Activated CD4-positive, alpha-beta memory T cell treated with anti-CD3 and anti-CD28 coated beads, Interleukin-2, amount 10 ng/mL, durations not matched to agents 7 days and 5 days (primary cell): ENCODE measurements at regions not wholly inside any gene's neighbourhood (a gene's known extent, or its start where the extent isn't known, plus 50 kb on each side); places are given as distances from the start of the nearest gene placed in this dataset.

Experiments
- CTCF ChIA-PET: fragments of 350-600 bp; sonication (Branson Sonifier 250); formaldehyde crosslinking; loops from one replicate; lab custom pipeline; 2021; ENCODE audit warnings: antibody characterized with exemption, inconsistent platforms; lab: Charles Lee
- POLR2A ChIA-PET: fragments of 350-600 bp; sonication (Branson Sonifier 250); formaldehyde crosslinking; loops from one replicate; lab custom pipeline; 2021; ENCODE audit warnings: antibody characterized with exemption; lab: Charles Lee
- DNase-seq: peaks from one replicate; pipeline ENCODE4 v3.0.0-alpha.2; 2020
- H3K27ac Mint-ChIP-seq: one replicate; pipeline ENCODE4 v1.8.0; 2021; ENCODE audit warnings: mild to moderate bottlenecking, mixed read lengths
- H3K27me3 Mint-ChIP-seq: one replicate; pipeline ENCODE4 v1.8.0; 2021; ENCODE audit warnings: mixed read lengths
- H3K36me3 Mint-ChIP-seq: one replicate; pipeline ENCODE4 v1.8.0; 2021; ENCODE audit warnings: low read depth, mixed read lengths
- H3K4me1 Mint-ChIP-seq: one replicate; pipeline ENCODE4 v1.8.0; 2021; ENCODE audit warnings: mixed read lengths
- H3K4me3 Mint-ChIP-seq: one replicate; pipeline ENCODE4 v1.8.0; 2021; ENCODE audit warnings: mild to moderate bottlenecking, mixed read lengths
- H3K9me3 Mint-ChIP-seq: one replicate; pipeline ENCODE4 v1.8.0; 2021; ENCODE audit warnings: mixed read lengths

DNA sequence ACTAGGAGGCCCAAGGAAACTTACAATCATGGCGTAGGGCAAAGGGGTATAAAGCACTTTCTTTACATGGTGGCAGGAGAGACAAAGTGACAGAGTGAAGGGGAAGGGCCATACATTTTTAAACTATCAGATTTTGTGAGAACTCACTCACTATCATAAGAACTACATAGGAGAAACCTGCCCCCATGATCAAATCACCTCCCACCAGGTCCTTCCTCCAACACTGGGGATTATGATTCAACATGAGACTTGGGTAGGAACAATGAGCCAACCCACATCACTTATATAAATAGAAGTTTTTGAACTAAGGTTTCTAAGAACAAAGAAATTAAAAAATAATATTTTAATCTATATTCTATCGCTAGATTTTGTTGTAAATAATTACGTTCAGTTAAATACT lies 460.3 kb upstream of the TYRP1 start:
- H3K27me3 Mint-ChIP-seq, result no peaks in the 10 kb centered on the region
- ChIA-PET CTCF (no interaction called here), POLR2A (no interaction called here)
- H3K9me3 Mint-ChIP-seq, result peaks cover 19% of the 10 kb centered on the region
- H3K4me1 Mint-ChIP-seq, result peaks cover 2% of the 10 kb centered on the region
- DNase-seq, result no peak
- H3K4me3 Mint-ChIP-seq, result no peak overlapping the region
- H3K27ac Mint-ChIP-seq, result no peak overlapping the region
- H3K36me3 Mint-ChIP-seq, result no peaks in the 10 kb centered on the region

DNA sequence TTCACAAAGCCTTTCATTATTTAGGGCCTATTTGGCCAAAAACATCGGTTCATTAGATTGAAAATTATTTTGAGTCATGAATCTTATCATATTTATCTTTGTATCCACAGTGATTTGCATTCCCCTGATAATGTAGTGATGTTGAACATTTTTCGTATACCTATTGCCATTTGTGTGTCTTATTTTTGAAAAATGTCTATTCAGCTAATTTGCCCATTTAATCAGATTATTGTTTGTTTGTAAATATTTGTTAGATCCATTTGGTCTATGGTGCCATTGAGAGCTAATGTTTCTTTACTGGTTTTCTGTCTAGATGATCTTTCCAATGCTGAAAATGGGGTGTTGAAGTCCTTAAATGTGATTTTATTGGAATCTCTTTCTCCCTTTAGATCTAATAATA lies 439.2 kb upstream of the TYRP1 start:
- no peak for DNase-seq
- Mint-ChIP-seq H3K9me3 (peaks cover 19% of the 10 kb centered on the region), H3K36me3 (no peaks in the 10 kb centered on the region), H3K4me1 (no peaks in the 10 kb centered on the region), H3K27ac (no peak overlapping the region), H3K27me3 (no peaks in the 10 kb centered on the region), H3K4me3 (no peak overlapping the region)
- POLR2A ChIA-PET, result no interaction called here
- CTCF ChIA-PET, result no interaction called here

DNA sequence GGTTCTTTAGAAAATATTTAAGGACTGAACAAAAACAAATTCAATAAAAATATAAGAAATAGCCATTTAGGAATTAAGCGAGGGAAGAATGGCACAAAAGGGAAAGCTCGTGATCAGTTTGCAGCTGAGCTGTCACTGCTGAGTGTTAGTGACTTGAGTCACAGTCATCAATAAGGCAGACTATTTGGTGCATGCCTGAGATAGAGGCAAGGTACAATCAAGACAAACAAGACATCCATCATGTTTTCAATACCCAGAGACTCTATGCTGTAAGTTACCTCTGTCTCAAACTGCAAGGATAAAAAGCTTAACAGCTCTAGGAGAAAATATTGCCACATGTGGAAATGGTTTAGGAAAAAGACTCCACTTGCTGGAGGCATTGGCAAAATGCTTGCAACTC lies 426.4 kb upstream of the TYRP1 start:
- H3K4me3 Mint-ChIP-seq, result no peak overlapping the region
- H3K36me3 Mint-ChIP-seq, result no peaks in the 10 kb centered on the region
- ChIA-PET CTCF (no interaction called here), POLR2A (no interaction called here)
- no peaks in the 10 kb centered on the region for H3K4me1 Mint-ChIP-seq
- no peak for DNase-seq
- H3K9me3 Mint-ChIP-seq, result peaks cover 17% of the 10 kb centered on the region
- H3K27me3 Mint-ChIP-seq, result no peaks in the 10 kb centered on the region
- no peak overlapping the region for H3K27ac Mint-ChIP-seq

DNA sequence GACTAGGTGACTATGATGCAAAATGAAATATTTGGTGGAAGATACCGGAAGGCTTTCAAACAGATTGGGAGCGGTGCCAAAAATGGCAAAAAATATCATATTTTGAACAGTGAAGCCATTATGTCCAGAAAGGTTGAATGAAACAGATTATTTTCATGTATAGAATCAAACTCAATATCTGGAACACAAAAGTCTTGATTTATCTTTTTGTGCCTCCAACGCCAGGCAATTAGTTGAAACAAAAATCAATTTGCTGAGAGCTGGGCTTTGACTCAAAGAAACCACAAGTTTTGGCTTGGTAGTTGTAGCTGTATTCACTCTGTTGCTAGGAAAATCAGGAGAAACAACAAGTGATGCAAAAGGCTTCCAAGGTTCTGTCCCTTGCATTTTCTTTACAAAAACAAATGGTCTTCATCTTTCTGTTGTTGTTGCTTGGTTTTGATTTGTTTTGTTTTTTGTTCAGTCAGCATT lies 421.7 kb upstream of the TYRP1 start:
- POLR2A ChIA-PET, result no interaction called here
- H3K9me3 Mint-ChIP-seq, result peaks cover 15% of the 10 kb centered on the region
- H3K4me1 Mint-ChIP-seq, result no peaks in the 10 kb centered on the region
- no peak for DNase-seq
- no peak overlapping the region for H3K27ac Mint-ChIP-seq
- H3K4me3 Mint-ChIP-seq, result no peak overlapping the region
- no peaks in the 10 kb centered on the region for H3K36me3 Mint-ChIP-seq
- H3K27me3 Mint-ChIP-seq, result no peaks in the 10 kb centered on the region
- CTCF ChIA-PET, result interaction anchor here (1.0 kb wide), 1 partner anchor 15 kb away, joined by 3 read pairs; no protein-coding TSS in a partner anchor

DNA sequence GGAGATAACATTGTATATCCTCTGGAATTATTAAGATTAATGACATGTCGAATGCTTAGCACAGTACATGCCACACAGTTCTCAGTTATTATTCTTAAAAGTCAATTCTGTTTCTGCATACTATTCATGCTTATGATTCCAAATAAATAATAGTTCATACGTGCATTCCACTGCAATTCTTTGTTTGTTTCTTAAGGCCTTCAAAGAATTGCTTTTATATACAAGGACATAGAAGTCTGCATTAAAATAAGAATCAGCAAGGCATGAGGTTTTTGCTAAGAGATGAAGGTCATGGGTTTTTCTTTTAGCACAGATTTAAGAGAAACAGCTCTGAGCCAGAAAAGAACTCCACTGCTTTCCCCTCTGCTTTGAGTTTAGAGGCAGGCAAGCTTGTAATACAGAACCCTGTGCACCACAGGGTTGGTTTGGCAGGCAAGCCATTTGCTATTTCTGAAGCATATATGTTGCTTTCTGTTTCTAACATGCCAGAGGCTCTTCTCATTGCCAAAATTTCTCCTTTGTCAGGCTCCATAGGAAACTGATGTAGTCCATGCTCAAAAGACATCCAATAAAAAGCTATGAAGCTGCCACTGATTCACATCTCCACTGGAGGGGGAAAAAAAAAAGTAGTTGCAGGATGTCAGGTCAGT lies 420.6 kb upstream of the TYRP1 start:
- no peak for DNase-seq
- no peak overlapping the region for H3K27ac Mint-ChIP-seq
- no peaks in the 10 kb centered on the region for H3K4me1 Mint-ChIP-seq
- no peaks in the 10 kb centered on the region for H3K36me3 Mint-ChIP-seq
- no peak overlapping the region for H3K4me3 Mint-ChIP-seq
- POLR2A ChIA-PET, result no interaction called here
- CTCF ChIA-PET, result no interaction called here
- H3K9me3 Mint-ChIP-seq, result peaks cover 15% of the 10 kb centered on the region
- H3K27me3 Mint-ChIP-seq, result no peaks in the 10 kb centered on the region

DNA sequence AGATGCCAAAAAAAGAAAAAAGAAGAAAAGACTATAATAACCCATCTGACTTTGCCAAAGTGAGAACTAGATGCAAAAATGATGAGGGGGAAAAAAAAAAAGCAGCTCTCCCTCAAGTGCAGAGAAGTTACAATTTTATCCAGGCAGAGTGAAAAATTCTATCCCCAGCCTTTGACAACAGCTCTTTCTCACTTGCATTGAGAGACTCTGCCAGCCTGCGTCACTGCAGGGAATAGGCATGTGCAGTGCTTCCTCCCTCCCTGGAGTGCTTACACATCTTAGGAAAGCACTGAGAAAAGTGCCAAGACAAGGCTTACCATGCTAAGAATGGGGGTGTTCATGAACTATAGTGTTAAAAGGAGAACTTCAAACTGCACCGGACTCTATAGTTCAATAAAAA lies 418.6 kb upstream of the TYRP1 start:
- DNase-seq, result no peak
- ChIA-PET POLR2A (no interaction called here), CTCF (no interaction called here)
- no peaks in the 10 kb centered on the region for H3K4me1 Mint-ChIP-seq
- no peak overlapping the region for H3K4me3 Mint-ChIP-seq
- H3K36me3 Mint-ChIP-seq, result no peaks in the 10 kb centered on the region
- no peaks in the 10 kb centered on the region for H3K27me3 Mint-ChIP-seq
- H3K9me3 Mint-ChIP-seq, result peaks cover 17% of the 10 kb centered on the region
- no peak overlapping the region for H3K27ac Mint-ChIP-seq

DNA sequence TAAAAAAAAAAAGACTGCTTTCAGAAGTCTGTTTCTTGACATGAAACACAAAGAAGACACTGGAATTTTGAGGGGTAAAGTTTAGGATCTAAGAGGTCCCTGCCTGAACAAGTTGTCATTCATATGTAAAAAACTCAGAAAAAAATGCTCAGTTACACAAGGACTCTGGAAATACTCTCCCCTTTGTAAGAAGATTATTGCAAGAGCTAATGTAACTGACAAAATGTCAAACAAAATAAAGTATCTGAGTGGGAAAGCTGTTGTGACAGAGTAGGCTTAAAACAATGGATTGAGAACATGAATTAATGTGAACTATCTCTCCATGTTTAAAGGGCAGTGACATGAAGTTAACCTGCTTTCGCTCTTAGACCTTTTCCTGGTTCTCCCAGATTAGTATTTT lies 416.7 kb upstream of the TYRP1 start:
- DNase-seq, result no peak
- Mint-ChIP-seq H3K27me3 (no peaks in the 10 kb centered on the region), H3K4me3 (no peak overlapping the region), H3K4me1 (no peaks in the 10 kb centered on the region), H3K9me3 (peaks cover 16% of the 10 kb centered on the region), H3K36me3 (no peaks in the 10 kb centered on the region), H3K27ac (no peak overlapping the region)
- POLR2A ChIA-PET, result no interaction called here
- CTCF ChIA-PET, result no interaction called here

DNA sequence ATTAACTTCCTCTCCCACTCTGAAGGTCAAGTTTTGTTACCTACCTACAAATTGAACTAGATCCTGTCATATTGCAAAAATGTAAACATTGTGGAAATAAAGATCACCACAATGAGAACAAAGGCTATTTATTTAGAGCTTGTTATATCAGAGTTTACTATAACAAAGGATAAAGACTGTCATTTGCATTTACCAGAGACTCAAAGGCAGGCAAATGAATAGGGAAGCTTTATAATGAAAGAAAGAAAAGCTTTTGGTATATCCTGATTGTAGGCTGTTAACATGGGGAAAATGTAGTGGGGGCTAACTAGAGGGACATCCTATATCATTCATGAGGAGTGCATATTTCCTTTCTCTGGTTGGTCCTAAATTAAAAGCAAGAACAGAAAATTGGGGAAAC lies 403.5 kb upstream of the TYRP1 start:
- Mint-ChIP-seq H3K36me3 (no peaks in the 10 kb centered on the region), H3K4me1 (no peaks in the 10 kb centered on the region), H3K4me3 (no peak overlapping the region), H3K9me3 (peaks cover 6% of the 10 kb centered on the region), H3K27ac (no peak overlapping the region), H3K27me3 (no peaks in the 10 kb centered on the region)
- CTCF ChIA-PET, result no interaction called here
- POLR2A ChIA-PET, result no interaction called here
- DNase-seq, result no peak

DNA sequence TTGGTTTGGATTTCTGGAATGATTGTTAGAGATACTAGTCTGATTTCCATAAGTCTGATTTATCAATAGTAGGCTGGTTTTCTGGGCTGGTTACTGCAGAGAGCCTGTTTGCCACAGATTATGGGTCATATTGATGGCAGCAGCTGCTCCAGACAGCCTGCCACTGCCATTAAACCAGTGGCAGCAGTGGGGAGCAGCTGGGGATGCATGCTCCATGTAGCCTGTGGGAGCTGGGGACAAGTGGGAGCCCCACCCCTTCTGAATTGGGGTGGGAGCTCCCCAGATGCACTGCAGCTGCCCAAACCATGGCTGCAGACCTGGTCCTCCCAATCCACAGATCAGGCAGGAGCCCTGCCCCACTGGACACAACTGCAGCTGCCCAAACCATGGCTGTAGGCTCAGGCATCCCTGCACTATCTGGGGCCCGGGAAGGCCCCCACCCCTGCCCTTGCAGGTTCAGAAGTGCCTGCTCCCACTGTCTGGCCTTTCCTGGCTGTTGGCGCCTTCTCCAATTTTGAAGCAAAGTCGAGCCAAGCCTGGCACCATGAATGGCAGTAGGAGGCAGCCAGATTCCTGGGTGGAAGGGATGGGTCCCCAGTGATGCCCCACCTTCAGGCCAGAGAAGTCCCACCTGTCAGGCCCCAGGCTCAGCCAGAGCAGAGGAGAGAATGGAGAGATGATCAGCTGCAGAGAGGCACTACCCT lies 402.9 kb upstream of the TYRP1 start:
- H3K4me3 Mint-ChIP-seq, result no peak overlapping the region
- POLR2A ChIA-PET, result no interaction called here
- no peak for DNase-seq
- no peaks in the 10 kb centered on the region for H3K27me3 Mint-ChIP-seq
- H3K36me3 Mint-ChIP-seq, result no peaks in the 10 kb centered on the region
- H3K4me1 Mint-ChIP-seq, result no peaks in the 10 kb centered on the region
- peaks cover 8% of the 10 kb centered on the region for H3K9me3 Mint-ChIP-seq
- H3K27ac Mint-ChIP-seq, result no peak overlapping the region
- CTCF ChIA-PET, result no interaction called here

DNA sequence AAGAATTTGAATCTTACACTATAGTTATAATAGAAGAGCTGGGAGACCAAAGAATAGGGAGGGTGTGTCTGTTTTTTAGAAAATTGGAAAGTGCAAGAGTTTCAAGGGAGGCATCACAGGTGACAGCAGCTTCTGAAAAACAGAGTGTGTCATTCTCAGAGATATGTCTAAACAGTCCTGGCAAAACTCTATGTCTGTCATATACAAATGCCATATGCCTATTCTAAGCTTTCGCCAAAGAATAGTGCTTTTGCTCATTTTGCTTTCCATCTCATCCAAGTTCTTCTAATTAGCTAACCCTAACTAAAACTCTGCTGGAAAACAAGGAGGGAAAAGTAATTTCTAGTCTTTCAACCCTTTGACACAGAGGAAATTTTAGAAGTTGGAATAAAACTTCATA lies 388.0 kb upstream of the TYRP1 start:
- Mint-ChIP-seq H3K27me3 (no peaks in the 10 kb centered on the region), H3K9me3 (no peaks in the 10 kb centered on the region), H3K36me3 (no peaks in the 10 kb centered on the region), H3K27ac (no peak overlapping the region), H3K4me1 (no peaks in the 10 kb centered on the region), H3K4me3 (no peak overlapping the region)
- ChIA-PET CTCF (no interaction called here), POLR2A (no interaction called here)
- no peak for DNase-seq

DNA sequence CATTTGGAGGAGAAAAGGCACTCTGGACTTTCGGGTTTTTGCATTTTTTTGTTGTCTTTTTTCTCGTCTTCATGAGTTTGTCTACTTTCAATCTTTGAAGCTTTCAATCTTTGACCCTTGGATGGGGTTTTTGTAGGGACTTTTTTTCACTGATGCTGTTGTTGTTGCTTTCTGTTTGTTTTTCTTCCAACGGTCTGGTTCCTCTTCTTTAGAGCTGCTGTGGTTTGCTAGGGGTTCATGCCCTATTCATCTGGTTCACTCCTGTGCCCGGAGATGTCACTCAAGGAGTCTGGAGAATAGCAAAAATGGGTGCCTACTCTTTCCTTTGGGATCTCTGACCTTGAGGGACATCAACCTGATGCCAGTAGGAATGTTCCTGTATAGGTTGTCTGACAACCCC lies 378.6 kb upstream of the TYRP1 start:
- peaks cover 16% of the 10 kb centered on the region for H3K9me3 Mint-ChIP-seq
- H3K27me3 Mint-ChIP-seq, result no peaks in the 10 kb centered on the region
- no peaks in the 10 kb centered on the region for H3K36me3 Mint-ChIP-seq
- CTCF ChIA-PET, result no interaction called here
- POLR2A ChIA-PET, result no interaction called here
- H3K4me1 Mint-ChIP-seq, result no peaks in the 10 kb centered on the region
- no peak for DNase-seq
- no peak overlapping the region for H3K4me3 Mint-ChIP-seq
- no peak overlapping the region for H3K27ac Mint-ChIP-seq

DNA sequence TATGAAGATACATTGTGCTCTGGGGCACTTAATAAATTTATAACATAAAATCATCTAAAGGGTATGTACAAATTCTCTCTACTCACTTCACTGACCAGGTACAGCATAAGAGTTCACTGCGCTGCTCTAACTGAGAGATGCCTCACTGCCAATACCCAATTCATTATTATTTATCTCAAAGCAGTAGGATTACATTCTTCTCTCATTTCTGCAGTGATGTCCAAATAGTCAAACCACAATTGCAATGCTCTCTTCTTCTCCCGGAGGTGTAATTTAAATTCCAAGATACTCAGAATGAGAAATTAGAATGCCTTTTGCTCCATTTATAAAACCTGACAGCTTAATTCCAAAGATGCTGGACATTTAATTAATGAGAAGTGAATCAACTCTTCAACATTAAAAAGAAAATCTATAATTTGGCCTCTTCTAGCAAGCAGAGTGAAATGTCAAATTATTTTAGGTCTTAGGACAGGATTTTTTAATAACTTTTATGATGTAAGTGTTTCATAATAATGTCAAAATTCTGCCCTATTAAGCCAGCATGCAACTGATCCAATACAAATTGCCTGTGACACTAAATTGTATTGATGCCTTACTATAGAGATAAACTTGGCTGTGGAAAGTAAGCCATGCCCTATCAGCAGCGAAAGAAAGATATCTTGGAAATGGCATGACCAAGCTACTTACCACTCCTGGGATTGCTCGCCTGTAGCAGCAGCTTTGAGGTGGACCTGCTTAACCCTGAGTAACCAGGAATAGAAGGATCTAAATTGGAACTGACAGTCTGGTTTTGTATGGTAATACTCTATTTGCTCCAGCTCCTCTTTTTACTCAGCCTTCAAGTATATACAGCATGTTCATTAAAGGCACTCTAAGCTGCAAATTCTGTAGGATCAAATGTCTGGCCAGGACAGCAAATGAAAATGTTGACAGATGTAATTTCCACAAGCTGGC lies 374.2 kb upstream of the TYRP1 start:
- peaks cover 8% of the 10 kb centered on the region for H3K9me3 Mint-ChIP-seq
- DNase-seq, result no peak
- CTCF ChIA-PET, result no interaction called here
- no peaks in the 10 kb centered on the region for H3K36me3 Mint-ChIP-seq
- H3K27ac Mint-ChIP-seq, result no peak overlapping the region
- no peaks in the 10 kb centered on the region for H3K27me3 Mint-ChIP-seq
- POLR2A ChIA-PET, result no interaction called here
- no peaks in the 10 kb centered on the region for H3K4me1 Mint-ChIP-seq
- H3K4me3 Mint-ChIP-seq, result no peak overlapping the region

DNA sequence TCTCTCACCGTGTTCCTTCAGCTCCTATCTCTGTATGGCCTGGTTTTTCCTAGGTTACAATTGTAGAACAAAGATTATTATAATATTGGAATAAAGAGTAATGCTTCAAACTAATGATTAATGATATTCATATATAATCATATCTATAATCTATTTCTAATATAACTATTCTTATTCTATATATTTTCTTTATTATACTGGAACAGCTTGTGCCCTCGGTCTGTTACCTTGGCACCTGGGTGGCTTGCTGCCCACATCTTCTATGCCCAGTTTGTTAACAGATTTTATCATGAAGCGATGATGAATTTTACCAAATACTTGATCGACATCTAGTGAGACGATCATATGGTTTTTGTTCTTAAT lies 363.6 kb upstream of the TYRP1 start:
- no peaks in the 10 kb centered on the region for H3K36me3 Mint-ChIP-seq
- no peaks in the 10 kb centered on the region for H3K27me3 Mint-ChIP-seq
- no peaks in the 10 kb centered on the region for H3K4me1 Mint-ChIP-seq
- no peak overlapping the region for H3K27ac Mint-ChIP-seq
- ChIA-PET POLR2A (no interaction called here), CTCF (no interaction called here)
- H3K9me3 Mint-ChIP-seq, result peaks cover 6% of the 10 kb centered on the region
- DNase-seq, result no peak
- H3K4me3 Mint-ChIP-seq, result no peak overlapping the region
